Mucosa of gallbladder (tissue), 1 donor: ENCODE measurements at regions not wholly inside any gene's neighbourhood (a gene's known extent, or its start where the extent isn't known, plus 50 kb on each side); places are given as distances from the start of the nearest gene placed in this dataset.

Experiments used
- DNase-seq: peaks from one replicate; pipeline ENCODE4 v3.0.0-alpha.2; 2020; ENCODE audit warnings: low spot score
- donor health status: DM: no; HTN: no; CAD: no.

DNA sequence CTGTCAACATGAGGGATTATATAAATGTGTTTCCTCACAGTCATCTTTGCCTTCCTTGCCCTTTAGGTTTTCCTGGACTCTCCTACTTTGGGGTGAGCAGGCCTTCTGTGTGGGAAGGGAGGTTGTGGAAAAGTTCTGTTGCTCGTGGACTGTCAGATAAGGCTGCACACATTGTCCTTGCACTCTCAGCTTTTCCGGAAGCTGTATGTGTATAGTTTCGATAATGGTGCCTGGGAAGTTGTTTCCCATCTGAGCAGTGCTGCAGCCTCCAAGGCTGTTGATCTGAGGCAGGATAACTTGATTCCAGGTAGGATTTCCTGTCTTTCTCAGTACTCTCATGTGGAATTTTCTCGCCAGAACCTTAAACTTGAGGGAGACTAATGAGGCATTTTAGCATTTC lies 297.8 kb upstream of the AZI2 start:
- DNase-seq = no peak

DNA sequence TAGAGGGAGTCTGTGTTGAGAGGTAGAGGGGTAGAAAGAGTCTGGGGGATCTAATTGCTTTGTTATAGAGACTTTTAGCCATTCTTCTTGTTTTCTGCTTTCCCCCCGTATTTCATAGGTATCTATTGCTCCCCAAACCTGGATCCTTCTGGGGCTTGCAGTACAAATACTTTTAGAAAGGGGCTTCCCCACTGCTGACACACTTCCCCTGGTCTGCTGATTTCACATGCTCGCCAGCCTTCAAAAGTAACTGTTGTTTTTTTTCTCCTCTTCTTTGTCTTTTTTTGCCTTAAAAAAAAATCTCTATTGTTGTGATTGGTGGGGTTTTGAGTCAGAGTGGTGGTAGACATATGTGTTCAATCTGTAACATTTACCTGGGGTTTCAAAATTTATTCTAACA lies 300.6 kb upstream of the AZI2 start:
- no peak for DNase-seq

DNA sequence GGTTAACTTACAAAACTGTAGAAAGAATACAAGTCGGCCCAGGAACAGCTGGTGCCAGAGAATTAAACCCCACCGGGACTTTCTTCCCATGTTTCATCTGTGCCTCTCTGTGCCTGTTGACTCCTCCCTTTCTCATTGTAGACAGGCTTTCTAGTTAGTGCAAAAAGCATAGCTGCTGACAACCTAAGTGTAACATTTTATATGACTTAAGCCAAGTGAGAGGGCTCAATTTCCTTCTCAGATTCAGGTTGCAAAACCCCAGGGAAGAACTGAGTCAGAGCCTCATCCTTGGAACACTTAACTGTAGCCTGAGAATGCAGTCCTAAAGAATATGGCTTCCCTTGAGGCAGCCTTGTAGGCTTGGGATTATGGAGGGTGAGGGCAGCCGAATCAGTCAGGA lies 302.5 kb upstream of the AZI2 start:
- DNase-seq = no peak

DNA sequence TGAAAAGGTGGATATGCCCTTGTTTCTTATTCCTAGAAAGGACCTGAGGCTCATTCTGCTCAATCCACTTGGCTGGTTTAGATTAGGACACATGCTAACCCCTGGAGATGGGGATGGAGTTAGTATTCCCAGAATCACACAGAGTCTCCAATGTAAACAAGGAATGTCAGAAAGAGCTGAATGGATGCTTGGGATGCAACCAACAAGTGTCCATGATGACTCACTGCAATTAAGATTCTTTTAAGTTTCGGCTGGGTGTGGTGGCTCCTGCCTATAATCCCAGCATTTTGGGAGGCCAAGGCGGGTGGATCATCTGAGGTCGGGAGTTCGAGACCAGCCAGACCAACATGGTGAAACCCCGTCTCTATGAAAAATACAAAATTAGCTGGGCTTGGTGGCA lies 315.5 kb upstream of the AZI2 start:
- DNase-seq = no peak

DNA sequence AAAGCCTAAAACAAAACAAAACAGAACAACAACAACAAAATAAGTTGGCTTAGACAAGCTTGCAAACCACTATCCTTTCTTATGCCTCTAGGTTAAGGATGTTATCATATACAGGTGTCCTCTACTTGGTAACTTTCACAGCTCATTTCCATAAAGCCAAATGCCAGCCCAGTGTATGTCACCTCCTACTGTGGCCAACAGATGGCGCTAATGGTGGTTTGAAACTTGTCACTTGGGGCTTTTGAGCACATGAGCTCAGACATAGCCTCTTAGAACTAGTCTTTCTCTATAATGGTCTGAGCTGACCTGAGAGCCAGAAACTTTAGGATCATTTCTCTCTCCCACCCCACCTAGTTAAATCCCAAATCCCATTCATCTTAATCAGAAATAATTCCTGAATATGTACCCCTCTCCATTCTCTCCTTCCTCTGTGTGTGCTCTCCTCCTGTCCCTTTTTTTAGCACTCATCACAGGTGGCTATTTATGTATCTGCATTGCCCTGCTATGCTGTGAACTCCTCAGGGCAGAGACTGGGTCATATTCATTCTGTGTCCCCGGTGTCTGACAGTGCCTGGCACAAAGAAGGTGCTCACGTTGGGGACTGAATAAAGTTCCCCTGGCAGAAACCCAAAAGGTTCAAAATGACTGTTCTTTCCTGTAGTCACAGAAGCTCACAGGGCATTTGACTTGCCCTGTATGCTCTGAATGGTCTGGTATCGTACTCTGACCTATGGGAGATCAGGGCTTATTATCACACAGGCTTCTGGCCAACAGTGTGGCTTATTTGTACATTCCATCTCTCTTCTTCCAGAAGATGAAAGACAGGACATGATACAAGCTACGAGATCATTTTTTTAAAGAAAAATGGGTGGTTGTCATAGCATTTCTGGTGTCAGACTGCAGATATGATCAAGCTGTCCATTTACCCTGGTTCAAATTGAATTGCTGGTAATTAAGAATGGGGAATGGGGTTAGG lies 319.3 kb upstream of the AZI2 start:
- DNase-seq = peak; percentile 69

DNA sequence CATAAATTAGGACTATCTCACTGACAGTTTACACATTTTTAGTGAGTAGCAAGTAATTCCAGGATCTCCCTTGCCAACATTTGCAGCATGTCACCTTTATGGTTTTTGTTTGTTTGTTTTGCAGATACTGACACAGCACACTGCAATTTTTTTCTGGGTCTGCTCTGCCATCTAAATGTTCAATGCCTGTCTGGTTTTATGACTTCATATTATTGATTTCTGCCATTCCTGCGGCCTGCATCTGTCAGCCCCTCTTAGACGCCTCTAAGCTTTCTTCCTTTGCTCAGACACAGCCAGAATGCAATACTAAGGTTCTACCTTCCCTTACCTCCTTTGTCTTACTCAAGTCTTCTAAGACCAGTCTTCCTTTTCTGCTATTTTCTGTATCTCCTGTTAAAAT lies 321.2 kb upstream of the AZI2 start:
- DNase-seq = no peak

DNA sequence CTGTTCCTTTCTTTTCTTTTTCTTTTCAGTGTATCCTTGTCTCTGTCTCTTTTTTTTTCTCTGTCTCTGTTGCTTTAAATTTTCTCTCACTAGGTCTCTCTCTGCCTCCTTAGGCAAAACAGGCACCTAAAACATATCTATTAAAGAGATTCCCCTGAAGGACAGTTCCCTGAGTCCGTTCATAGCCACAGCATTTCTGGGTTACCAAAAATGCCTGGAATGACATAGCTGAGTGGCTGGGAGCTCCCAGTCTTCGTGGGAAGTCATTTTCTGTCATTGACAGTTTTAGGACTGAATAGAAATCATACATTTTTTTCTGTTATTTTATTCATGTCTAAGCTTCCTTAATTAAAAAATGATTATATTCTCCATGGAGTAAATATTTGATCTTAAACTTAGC lies 323.8 kb upstream of the AZI2 start:
- DNase-seq = no peak

DNA sequence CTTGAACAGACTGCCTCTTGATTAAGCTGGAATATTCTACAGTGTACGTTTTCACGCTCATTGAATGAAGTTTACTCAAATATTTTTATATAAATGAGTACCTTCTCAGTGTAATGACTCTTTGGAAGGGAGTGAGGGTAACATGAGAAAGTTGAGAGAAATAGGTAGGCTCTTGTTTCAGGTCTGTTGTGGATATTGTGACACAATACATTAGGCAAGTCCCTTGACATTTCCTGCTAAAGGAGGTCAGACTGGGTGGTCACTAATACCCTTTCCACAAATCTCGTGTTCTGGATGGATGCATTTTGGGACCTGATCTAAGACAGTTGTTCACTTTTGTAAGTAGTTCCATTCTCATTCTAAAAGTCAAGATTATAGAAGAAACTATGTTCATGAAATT lies 324.8 kb upstream of the AZI2 start:
- no peak for DNase-seq

DNA sequence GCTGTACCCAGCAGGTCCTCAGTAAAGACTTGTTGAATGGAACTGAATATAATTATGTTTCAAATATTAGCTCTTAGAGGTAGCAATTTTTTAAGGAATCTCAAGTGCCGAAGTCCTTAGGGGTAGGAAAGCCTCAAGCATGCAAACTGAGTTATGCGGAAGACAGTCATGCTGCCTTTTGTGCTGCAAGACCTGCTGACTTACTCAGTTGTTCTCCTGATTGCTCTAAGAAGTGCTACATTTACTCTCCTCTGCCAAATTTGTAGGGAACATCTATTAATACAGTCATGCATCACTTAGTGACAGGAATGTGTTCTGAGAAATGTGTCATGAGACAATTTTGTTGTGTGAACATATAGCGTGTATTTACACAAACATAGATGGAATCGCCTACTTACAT lies 325.6 kb upstream of the AZI2 start:
- DNase-seq = no peak

DNA sequence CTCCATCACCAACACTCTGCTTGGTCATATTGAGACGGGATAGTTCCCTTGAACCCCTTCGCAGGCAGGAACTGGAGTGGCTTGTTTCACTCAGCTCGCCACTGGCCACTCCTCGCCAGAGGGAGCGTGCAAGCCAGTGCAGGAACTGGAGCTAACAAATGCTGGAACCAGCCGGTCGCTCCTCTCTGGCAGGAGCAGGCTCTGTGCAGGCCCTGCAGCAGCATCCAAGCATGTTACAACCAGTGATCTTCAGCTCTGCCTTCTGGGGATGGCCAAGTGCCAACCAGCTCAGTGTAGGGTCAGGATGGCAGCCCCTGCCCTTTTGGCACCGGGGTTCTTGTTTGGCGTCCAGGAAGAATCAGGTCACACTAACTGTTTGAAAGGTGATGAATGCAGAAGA lies 329.0 kb upstream of the AZI2 start:
- DNase-seq = no peak

DNA sequence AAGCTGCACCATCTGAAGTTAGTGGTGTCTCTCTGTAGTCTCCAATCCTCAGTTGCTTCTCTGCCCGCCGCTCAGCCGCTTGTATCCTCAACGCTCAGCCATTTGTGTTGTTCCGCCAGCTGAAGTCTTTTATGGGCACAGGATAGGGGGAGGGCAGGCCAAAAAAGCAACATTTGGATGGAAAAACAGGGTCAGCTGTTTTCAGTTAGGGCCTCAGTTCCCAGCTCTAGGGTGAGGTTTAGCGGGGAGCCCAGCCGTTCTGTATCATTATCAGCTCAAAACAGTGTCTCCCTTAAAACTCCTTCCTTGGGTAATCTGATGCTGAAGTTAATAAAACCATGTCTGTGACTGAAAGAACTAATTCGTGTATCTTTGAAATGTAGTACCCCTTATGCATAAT lies 329.5 kb upstream of the AZI2 start:
- no peak for DNase-seq

DNA sequence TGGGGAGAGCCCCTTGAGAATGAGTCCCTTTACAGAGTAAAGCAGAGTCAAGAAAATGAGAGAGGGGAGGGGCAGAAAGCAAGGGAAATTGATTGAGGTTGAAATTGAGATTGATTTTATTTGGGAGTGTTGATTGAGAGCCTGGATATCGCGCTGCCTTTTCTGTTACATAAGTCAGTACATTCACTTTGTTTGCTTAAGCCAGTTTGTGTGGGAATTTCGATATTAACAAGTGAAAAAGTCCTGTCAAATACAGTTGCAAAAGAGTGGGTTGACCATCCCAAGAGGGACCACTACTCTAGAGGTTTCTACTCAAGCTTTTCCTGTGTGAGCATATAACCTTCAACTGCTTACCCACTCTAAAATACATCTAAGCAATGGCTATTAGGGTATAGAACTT lies 331.4 kb upstream of the AZI2 start:
- DNase-seq = no peak

DNA sequence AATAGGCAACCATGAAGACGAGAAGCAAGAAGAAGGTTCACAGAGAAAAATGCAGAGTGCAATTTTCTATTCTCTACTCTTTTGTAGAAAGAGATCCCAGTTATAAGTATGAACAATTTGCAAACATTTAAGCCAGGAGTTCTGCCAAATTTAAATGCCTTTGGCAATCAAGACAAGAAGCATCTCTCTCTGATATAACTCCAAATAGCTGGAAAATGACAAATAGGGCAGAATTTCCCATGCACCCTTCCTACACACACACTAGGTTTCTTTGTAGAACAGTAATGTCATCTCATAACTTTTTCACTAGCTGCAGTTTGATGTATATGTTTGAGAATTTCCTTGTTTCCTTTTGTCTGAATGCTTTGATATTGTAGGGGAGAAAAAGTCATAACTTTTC lies 333.5 kb upstream of the AZI2 start:
- no peak for DNase-seq

DNA sequence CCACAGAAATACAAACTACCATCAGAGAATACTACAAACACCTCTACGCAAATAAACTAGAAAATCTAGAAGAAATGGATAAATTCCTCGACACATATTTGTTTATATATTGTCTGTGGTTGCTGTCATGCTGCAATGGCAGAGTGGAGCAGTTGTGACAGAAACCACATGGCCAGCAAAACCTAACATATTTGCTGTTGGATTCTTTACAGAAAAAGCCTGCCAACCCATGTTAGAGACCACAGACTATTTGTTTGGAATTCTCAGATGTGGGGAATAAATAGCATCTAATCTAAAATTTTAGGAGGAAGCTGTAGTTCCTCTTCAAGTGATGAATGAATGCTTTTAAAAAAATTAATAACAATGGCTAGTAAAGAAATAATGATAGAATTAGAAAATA lies 341.6 kb upstream of the AZI2 start:
- no peak for DNase-seq

DNA sequence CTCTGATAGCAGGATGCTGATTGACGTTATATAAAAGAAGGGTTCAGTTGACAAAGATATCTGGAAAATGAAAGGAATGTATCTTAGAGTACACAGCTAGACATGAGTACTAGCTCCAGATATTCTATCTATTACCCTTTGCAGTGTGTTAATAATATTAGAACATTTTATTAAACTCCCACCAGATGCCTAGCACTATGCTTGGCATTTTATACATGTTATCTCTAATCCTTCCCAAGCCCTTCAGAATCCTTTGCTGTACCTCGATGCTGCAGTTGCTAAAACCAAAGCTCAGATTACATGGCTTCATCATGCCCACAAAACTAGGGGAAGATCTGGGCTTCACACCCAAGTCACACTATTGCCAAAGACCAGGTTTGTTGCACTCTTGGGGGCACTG lies 350.1 kb upstream of the AZI2 start:
- DNase-seq = no peak

DNA sequence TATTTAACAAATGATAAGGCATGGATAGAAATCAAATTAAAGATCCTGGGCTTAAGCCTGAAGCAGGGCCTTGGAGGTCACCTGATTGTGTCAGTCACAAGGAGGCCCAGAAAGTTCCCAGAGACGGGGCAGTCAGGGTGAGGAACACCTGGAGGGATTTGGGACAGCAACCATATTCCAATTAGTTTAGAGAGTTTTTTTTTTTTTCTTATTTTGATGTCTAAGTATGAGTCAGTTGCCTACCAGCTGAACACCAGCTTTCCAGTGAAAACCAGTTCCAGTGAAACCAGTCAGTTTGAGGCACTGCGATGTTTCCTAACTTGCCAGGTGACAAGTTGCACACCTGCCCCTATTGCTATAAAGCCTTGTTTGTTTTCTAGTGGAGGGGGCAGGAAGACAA lies 350.7 kb upstream of the AZI2 start:
- no peak for DNase-seq

DNA sequence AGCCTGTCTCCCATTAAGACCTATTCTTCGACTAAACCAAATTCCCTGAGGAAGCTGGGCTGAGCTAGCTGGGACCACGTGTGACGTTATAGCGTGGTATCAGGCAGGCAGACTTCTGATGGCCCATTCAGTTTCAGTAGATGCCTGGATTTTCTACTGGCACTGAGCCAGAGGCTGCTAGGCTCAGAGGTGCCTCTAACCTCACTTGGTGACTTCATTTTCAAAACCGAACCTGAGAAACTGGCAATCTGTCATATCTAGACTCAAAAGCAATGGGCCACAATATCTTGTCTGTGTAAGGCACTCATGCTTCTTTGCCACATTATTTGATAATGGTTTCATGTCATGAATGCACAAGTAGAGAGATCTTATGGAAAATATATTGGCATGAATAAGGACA lies 352.1 kb upstream of the AZI2 start:
- no peak for DNase-seq

DNA sequence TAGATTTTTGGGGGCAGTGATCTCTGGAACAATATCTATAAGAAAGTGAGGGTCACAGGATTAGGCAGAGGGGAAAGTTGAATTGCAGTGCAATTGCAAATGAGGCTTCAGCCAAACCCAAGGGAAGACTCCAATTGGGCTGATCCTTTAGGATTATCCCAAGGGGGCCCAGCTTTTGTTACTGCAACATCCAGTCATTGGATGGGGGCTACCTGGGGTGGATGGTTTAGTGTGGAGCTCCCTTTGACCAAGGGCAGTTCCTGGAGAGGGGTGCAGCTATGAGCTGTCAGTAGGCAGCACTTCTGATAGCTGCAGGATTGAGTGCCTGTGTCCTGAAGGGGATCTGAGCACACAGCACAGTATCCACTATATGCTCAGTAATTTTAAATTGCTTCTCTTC lies 355.2 kb upstream of the AZI2 start:
- DNase-seq = no peak

DNA sequence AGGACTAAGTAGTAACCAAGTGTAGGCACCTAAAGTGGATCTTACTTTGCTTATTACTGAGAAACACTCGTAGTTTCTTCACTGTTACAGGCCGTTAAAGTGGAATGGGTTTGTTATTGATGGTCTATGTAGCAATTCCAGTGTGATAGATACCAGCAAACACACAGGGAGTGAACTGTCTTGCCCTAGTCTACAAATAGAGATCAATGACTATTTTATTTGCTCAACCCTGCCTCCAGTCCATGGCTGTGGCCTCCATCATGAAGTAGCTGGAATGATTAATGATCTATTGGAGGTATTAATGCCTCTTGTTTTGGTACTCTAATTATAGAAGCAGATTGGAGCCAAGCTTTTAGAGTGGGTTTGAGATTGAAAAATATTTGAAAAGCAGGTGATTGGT lies 362.7 kb upstream of the AZI2 start:
- no peak for DNase-seq

DNA sequence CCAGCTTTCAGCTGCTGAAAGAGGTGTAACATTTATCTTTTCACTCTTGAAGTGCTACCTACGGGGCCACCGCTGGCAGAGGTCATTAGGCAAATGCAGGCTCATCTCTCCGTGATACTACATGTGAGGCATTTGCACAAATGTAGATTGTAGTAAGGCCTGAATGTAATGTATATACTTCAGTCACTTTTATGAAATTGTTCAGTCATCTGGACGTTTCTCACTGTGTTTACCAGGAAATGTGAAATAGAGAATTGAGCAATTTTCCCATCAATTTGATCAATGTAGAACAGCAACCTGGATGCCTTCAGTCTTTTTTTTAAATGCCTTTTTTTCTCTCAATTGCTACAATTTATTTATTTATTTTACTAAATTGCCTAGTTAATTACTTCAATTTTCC lies 368.3 kb upstream of the AZI2 start:
- DNase-seq = no peak

DNA sequence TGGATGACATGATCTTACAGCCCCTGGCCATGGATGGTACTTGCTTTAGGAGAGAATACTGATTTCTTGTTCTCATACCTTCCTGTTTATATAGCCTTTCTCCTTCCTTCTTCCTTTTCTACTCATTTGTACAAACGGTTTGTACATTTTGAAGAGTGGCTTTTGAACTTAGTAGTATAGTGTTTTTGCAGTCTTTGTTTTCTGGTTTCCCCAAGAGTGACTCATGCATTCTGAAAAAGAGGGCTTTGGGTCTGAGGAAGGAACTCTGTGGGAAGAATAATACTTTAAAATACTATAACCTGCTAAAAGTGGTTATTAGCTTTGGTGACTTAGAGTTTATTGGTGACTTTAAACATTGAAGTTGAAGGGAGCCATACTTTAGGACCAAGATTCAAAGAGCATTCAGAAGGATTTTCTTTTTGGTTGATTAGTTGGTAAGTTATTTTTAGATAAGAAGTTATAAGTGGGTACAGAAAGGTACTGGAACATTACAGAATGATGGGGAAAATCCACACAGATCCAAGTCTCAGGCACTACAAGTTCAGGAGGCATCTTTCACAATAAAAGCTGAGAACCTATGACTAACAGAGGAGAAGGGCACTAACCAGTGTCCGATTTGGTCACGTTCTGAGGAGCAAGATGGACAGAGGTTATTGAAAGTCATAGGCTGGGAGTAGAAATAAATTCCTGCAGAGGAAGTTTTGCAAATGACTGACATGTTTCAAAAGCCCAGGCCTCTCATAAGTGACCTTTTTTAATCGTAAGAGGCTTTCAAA lies 369.6 kb upstream of the AZI2 start:
- no peak for DNase-seq

DNA sequence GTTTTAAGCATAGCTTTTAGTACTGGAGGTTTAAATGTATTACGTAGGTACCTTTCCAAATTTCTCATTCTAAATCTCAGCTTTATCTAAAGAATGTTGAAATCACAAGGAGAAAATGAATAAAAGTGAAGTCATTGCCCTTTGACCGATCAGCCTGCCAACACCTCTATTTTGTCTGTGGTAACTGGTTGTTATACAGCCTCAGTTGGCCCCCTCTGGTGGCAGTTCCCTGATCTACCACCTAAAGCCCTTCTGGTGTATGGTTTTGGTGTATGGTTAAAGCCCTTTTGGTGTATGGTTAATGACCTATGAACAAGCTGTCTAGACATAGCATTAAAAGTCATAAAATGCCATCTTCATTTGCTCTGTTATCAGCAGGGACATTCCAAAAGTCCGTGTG lies 378.2 kb upstream of the AZI2 start:
- DNase-seq = peak; percentile 48

DNA sequence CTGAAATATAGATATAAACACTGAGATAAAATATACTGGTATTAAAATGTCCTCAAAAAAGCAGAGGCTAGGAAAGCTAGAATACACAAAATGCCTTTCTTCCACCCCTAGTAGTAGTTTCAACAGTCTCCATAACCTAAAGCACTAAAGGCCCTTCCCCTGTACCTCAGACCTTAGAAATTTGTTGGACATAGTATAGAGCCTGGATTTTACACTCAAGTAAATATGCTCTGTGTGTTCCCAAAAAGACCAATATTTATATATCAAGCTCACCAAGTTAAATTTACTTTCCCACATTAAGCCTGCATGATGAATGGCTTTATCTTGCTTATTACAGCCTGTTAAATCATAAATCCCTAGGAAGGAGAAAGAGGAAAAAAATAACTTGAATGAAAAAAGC lies 378.7 kb upstream of the AZI2 start:
- no peak for DNase-seq
